ENCODE measurements at regions not wholly inside any gene's neighbourhood (a gene's known extent, or its start where the extent isn't known, plus 50 kb on each side); places are given as distances from the start of the nearest gene placed in this dataset.

- Histone ChIP-seq H3K4me1 (ENCODE audit: insufficient read depth, low read length) (no peaks in the 10 kb centered on the region), H3K27ac (ENCODE audit: insufficient read length, low read depth, low read length) (no peak overlapping the region), H4K8ac (replicated peaks; ENCODE audit: insufficient read length, low read depth, low read length) (no peak overlapping the region), H2AFZ (ENCODE audit: low read length) (no peak overlapping the region), H3K4ac (ENCODE audit: low read depth, low read length) (no peak overlapping the region), H3K4me2 (ENCODE audit: insufficient read depth, insufficient read length, low read length) (no peak overlapping the region), H4K5ac (ENCODE audit: insufficient read length, low read depth, low read length) (no peak overlapping the region), H2BK20ac (ENCODE audit: low read depth, low read length, poor library complexity, severe bottlenecking) (no peak overlapping the region), H2BK120ac (ENCODE audit: low read depth, low read length, poor library complexity, severe bottlenecking) (no peak overlapping the region), H3K9me3 (ENCODE audit: control insufficient read depth, low read depth, low read length) (no peaks in the 10 kb centered on the region), H3K27me3 (ENCODE audit: insufficient read depth, low read length) (no peaks in the 10 kb centered on the region), H3K79me1 (ENCODE audit: insufficient read depth, low read depth, low read length, poor library complexity, severe bottlenecking) (no peaks in the 10 kb centered on the region), H4K20me1 (ENCODE audit: control insufficient read depth, insufficient read depth, insufficient read length) (no peaks in the 10 kb centered on the region), H3K23me2 (ENCODE audit: insufficient read length, low read depth, low read length, poor library complexity, severe bottlenecking) (no peaks in the 10 kb centered on the region), H2BK15ac (ENCODE audit: low read depth, low read length) (no peak overlapping the region), H3K9ac (ENCODE audit: extremely low read depth, insufficient read length, low read length) (no peak overlapping the region), H3K79me2 (ENCODE audit: insufficient read depth, low read length) (no peaks in the 10 kb centered on the region), H3T11ph (ENCODE audit: low read length) (no peak overlapping the region), H2BK5ac (ENCODE audit: insufficient read length, low read length) (no peak overlapping the region), H4K91ac (ENCODE audit: insufficient read length, low read depth, low read length) (no peak overlapping the region), H2AK5ac (ENCODE audit: insufficient read length, low read length) (no peak overlapping the region), H3K56ac (ENCODE audit: insufficient read length, low read depth, low read length) (no peak overlapping the region), H3K14ac (ENCODE audit: insufficient read depth, low read length) (no peak overlapping the region), H3K23ac (ENCODE audit: insufficient read length, low read depth, low read length) (no peak overlapping the region), H2BK12ac (ENCODE audit: insufficient read length, low read depth, low read length) (no peak overlapping the region), H3K18ac (ENCODE audit: insufficient read length, low read depth, low read length) (no peak overlapping the region)
- peaks cover 66 to 76% of the 10 kb centered on the region in 2 experiments for H3K9me3 Mint-ChIP-seq
- no CpG with 5 or more reads among the region's 4 CpGs for WGBS (ENCODE audit: extremely low coverage, insufficient read length, low lambda C conversion rate)
- H3K27me3 Mint-ChIP-seq (ENCODE audit: low read depth): peaks cover 7% of the 10 kb centered on the region
- no peak for DNase-seq
- no peak overlapping the region for H3K4me3 Mint-ChIP-seq
- TF ChIP-seq CTCF (conservative IDR thresholded peaks at IDR 0.05): no peak
- H3K4me1 Mint-ChIP-seq: peaks cover 7 to 9% of the 10 kb centered on the region in 2 experiments; a peak in 3 of 4 replicates
- H3K27ac Mint-ChIP-seq: no peak overlapping the region; a peak in 1 of 7 replicates
- peaks cover 0 to 5% (median 1%) of the 10 kb centered on the region in 3 experiments; a peak in 3 of 7 replicates for H3K36me3 Mint-ChIP-seq (ENCODE audit: insufficient read depth in 1 of 3, low read depth in 3 of 3)
These were observed 514.8 kb downstream of the BCOR start for GRCh38 chrX:39582976-39583375.

All from H9 (cell line).